Panc1 (cell line): ENCODE measurements at regions not wholly inside any gene's neighbourhood (a gene's known extent, or its start where the extent isn't known, plus 50 kb on each side); places are given as distances from the start of the nearest gene placed in this dataset.

Source experiments
- CTCF ChIP-seq: fragments of 450-650 bp; IDR thresholded peaks from 2 replicates; pipeline ENCODE4 v1.5.1; 2017; ENCODE audit warnings: mild to moderate bottlenecking
- POLR2AphosphoS5 ChIP-seq: IDR thresholded peaks from 2 replicates; pipeline ENCODE4 v1.6.1; 2012; ENCODE audit warnings: mild to moderate bottlenecking, low read depth, low read length, moderate library complexity
- SIN3A ChIP-seq: IDR thresholded peaks from 2 replicates; pipeline ENCODE4 v1.6.1; 2012; ENCODE audit warnings: low read depth, mild to moderate bottlenecking, low read length, moderate library complexity, borderline replicate concordance; ENCODE audit not compliant: insufficient read depth
- TF ChIP-seq, protein P1 (sequence below), 2 experiments: IDR thresholded peaks; 2 replicates each; pipeline ENCODE4 v1.6.1; 2011 to 2012; ENCODE audit warnings: low read depth in 2 of 2, control low read depth in 1 of 2, low read length in 1 of 2, mild to moderate bottlenecking in 1 of 2, moderate library complexity in 1 of 2; ENCODE audit not compliant: insufficient read depth in 1 of 2

- no peak for TF ChIP-seq CTCF
- no peak for TF ChIP-seq POLR2AphosphoS5
- no peak for TF ChIP-seq SIN3A
- TF ChIP-seq, protein P1, sequence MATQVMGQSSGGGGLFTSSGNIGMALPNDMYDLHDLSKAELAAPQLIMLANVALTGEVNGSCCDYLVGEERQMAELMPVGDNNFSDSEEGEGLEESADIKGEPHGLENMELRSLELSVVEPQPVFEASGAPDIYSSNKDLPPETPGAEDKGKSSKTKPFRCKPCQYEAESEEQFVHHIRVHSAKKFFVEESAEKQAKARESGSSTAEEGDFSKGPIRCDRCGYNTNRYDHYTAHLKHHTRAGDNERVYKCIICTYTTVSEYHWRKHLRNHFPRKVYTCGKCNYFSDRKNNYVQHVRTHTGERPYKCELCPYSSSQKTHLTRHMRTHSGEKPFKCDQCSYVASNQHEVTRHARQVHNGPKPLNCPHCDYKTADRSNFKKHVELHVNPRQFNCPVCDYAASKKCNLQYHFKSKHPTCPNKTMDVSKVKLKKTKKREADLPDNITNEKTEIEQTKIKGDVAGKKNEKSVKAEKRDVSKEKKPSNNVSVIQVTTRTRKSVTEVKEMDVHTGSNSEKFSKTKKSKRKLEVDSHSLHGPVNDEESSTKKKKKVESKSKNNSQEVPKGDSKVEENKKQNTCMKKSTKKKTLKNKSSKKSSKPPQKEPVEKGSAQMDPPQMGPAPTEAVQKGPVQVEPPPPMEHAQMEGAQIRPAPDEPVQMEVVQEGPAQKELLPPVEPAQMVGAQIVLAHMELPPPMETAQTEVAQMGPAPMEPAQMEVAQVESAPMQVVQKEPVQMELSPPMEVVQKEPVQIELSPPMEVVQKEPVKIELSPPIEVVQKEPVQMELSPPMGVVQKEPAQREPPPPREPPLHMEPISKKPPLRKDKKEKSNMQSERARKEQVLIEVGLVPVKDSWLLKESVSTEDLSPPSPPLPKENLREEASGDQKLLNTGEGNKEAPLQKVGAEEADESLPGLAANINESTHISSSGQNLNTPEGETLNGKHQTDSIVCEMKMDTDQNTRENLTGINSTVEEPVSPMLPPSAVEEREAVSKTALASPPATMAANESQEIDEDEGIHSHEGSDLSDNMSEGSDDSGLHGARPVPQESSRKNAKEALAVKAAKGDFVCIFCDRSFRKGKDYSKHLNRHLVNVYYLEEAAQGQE (IDR thresholded peaks at IDR 0.05; ENCODE audit: insufficient read depth in 1 of 2, low read depth in 2 of 2, low read length in 1 of 2): no peak
These were observed 1621.6 kb downstream of the REEP3 start for GRCh38 chr10:65142641-65143435.
